22Rv1 (cell line): ENCODE measurements at regions not wholly inside any gene's neighbourhood (a gene's known extent, or its start where the extent isn't known, plus 50 kb on each side); places are given as distances from the start of the nearest gene placed in this dataset.

Experiments used
- H3K27ac ChIP-seq: fragments of 450-650 bp; 2 replicates; pipeline ENCODE4 v1.5.1; 2017
- ZFX ChIP-seq: fragments of 450-650 bp; IDR thresholded peaks from 2 replicates; pipeline ENCODE4 v1.6.1; 2017; ENCODE audit warnings: antibody characterized with exemption, borderline replicate concordance
- TF ChIP-seq, protein P1 (sequence below): fragments of 450-650 bp; IDR thresholded peaks from 2 replicates; pipeline ENCODE4 v1.5.1; 2017; ENCODE audit warnings: mild to moderate bottlenecking

DNA sequence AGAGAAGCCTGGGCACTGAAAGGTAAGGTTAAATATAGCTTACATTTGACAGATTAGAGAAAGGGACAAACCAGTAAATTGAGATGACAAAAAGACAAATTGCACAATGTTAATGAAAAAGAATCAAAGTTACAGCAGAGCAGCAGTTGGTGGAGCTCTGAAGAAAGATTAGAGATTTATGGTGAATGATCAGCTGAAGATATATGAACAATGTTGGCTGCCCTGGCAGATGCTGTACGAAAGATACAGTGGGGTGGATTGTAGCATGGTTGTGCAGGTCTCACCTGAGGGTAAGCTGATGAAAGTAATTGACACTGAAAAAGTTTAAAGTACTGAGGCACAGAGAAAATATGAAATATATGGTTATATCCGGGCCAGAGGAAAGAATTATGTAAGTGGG, 492.1 kb downstream of the ARHGEF28 start:
- TF ChIP-seq ZFX, result no peak
- TF ChIP-seq, protein P1, sequence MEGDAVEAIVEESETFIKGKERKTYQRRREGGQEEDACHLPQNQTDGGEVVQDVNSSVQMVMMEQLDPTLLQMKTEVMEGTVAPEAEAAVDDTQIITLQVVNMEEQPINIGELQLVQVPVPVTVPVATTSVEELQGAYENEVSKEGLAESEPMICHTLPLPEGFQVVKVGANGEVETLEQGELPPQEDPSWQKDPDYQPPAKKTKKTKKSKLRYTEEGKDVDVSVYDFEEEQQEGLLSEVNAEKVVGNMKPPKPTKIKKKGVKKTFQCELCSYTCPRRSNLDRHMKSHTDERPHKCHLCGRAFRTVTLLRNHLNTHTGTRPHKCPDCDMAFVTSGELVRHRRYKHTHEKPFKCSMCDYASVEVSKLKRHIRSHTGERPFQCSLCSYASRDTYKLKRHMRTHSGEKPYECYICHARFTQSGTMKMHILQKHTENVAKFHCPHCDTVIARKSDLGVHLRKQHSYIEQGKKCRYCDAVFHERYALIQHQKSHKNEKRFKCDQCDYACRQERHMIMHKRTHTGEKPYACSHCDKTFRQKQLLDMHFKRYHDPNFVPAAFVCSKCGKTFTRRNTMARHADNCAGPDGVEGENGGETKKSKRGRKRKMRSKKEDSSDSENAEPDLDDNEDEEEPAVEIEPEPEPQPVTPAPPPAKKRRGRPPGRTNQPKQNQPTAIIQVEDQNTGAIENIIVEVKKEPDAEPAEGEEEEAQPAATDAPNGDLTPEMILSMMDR, result no peak
- no peak overlapping the region for H3K27ac ChIP-seq

DNA sequence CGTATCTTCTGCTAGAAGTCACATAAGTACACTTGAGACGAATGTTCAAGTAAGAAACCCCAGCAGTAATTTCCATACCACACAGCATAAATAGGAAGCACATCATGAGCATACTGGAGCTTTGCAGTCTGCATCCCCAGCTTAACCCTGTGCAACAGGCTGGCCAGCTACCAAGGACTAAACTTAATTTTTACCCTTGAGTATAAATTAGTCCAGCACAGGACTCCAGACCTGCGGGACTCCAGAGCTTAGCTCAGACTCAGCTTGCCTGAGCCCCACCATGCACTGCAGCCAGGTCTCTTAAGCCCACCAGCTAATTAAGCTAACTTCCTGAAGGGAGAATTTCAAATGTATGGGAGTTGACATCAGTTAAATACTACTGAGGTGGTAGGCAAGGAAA, 491.0 kb downstream of the ARHGEF28 start:
- TF ChIP-seq, protein P1, result no peak
- TF ChIP-seq ZFX, result no peak

DNA sequence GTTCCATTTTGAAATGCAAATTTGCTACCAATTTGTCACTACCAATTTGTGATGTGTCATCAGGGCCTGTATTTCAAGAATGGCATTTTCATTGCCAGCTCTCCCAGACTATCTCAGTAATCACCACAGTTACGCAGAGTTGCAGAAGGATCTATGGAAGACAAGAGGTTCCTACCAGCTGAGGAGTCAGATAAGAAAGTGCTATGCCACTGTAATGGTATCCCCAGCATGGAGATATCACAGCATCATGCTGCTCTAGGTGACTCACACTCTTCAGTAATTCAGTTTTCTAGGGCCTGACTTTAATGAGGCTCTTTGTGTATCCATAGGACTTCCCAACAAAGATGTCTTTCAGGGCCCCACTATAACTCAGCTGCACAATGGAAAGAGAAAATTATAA, 490.3 kb downstream of the ARHGEF28 start:
- TF ChIP-seq ZFX, result no peak
- TF ChIP-seq, protein P1, result no peak
- no peak overlapping the region for H3K27ac ChIP-seq

More for the DNA sequence above, 491.0 kb downstream of the ARHGEF28 start:
- no peak overlapping the region for H3K27ac ChIP-seq

DNA sequence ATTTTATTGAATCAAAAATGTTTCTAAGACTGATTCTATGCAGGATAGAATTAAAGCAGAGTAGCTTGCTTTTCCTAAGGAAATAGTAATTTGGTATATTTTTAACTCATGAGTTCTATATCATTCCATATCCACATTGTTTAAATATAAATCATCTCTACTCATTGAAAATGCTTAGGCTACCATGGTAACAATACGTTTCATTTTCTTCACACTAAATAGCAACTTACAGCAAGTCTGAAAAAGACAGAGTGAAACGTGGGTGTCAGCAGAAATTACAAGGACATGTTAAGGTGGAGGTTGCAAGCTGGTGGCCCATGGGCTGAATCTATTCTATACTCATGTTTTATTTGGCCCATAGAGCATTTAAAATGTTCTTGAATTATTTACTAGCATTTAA, 487.9 kb downstream of the ARHGEF28 start:
- no peak for TF ChIP-seq ZFX
- TF ChIP-seq, protein P1, result no peak
- no peak overlapping the region for H3K27ac ChIP-seq

DNA sequence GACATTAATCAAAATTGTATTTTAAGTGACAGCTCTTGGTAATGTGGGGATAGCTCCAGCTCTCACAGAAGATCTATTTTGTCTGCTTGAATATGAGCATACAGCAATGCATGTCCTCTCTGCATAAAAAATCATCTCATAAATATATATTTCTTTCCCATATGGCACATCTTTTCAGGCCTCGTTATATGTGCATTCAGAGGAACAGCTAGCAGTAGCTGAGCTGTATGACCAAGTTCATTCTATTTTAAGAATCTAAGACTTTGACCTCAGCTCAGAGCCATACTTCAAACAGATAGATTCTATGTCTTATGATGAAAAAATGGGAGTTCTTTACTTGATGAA, 487.2 kb downstream of the ARHGEF28 start:
- TF ChIP-seq ZFX, result no peak
- TF ChIP-seq, protein P1, result no peak

DNA sequence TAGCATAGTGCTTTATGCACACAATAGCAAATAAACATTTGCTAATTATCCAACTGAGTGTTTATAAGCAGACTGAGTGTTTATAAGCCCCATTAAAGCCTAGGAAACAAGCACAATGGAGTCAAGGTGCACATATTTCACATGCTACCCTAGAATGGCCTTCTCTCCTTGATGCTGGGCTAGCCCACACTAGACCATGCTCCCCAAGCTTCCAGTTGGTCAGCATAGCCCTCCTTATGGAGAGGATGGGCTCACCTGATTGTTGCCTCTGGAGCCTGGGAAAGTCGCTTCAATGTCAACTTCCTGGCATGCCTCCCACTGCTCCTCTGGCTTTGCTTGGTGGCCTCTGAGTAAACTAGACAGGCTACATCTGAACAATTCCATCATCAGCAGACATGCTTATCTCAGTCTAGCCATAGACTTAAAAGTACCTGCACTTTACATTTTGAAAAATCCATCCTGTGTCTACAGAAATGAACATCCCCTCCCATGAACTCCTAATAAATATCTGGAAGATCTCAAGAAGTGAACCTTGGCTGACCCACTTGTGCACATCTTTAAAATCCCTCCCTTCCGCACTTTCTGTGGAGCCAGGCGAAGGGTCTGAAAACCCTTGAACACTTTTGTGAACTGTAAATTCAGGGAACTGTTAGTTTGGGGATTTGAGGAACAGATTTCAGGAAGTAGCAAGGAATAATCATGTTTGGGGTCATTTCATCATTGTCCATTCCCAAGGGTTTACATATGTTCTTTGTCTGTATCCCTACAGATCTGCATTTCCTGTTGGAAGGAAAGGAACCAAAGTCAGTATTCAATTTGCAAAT, 486.6 kb downstream of the ARHGEF28 start:
- TF ChIP-seq, protein P1, result no peak
- TF ChIP-seq ZFX, result no peak
- peak overlapping the region; percentile 63 for H3K27ac ChIP-seq

More for the DNA sequence above, 487.2 kb downstream of the ARHGEF28 start:
- peak overlapping the region; percentile 63 for H3K27ac ChIP-seq

DNA sequence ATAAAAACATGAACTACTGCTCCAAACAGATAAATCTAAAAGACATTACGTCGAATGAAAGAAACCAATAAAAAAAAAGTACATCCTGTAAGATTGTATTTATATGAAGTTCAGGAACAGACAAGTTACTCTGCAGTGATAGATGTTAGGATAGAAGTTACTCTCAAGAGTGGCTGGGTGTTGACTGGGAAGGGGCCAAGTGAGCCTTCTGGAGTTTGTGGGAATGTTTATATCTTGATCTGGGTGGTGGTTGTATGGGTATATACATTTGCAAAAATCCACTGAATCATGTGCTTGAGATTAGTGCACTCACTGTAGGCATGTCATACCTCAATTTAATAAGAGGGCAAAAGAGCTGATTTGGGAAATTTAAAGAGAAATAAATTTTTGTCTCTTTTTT, 485.8 kb downstream of the ARHGEF28 start:
- peak overlapping the region; percentile 63 for H3K27ac ChIP-seq
- TF ChIP-seq, protein P1, result no peak
- no peak for TF ChIP-seq ZFX
